ENCODE measurements at regions not wholly inside any gene's neighbourhood (a gene's known extent, or its start where the extent isn't known, plus 50 kb on each side); places are given as distances from the start of the nearest gene placed in this dataset.
A peak's percentile ranks its signal among the peaks of the same experiment; 100 is the strongest.

- no peak for TF ChIP-seq CTCF (IDR thresholded peaks at IDR 0.05; ENCODE audit: insufficient read depth, low read depth, low read length, missing control alignments)
- no peak overlapping the region for H3K4me3 ChIP-seq (ENCODE audit: low read length)
- no peak for DNase-seq (ENCODE audit: low read depth)
These were observed 114.5 kb downstream of the DDX53 start for GRCh38 chrX:23114241-23114640.

GRCh38 chrX:23115651-23116050 is 115.9 kb downstream of the DDX53 start:
- TF ChIP-seq CTCF (IDR thresholded peaks at IDR 0.05; ENCODE audit: insufficient read depth, low read depth, low read length, missing control alignments), result no peak
- DNase-seq (ENCODE audit: low read depth), result no peak

GRCh38 chrX:23118163-23118562 is 118.4 kb downstream of the DDX53 start:
- DNase-seq (ENCODE audit: low read depth), result no peak
- no peak for TF ChIP-seq CTCF (IDR thresholded peaks at IDR 0.05; ENCODE audit: insufficient read depth, low read depth, low read length, missing control alignments)
- no peak overlapping the region for H3K4me3 ChIP-seq (ENCODE audit: low read length)

More at GRCh38 chrX:23115651-23116050, 115.9 kb downstream of the DDX53 start:
- no peak overlapping the region for H3K4me3 ChIP-seq (ENCODE audit: low read length)

- peak; percentile 14 for DNase-seq (ENCODE audit: low read depth)
These were observed 119.2 kb downstream of the DDX53 start for GRCh38 chrX:23118890-23119527.

GRCh38 chrX:23127586-23127985 is 127.8 kb downstream of the DDX53 start:
- no peak for DNase-seq (ENCODE audit: low read depth)
- no peak for TF ChIP-seq CTCF (IDR thresholded peaks at IDR 0.05; ENCODE audit: insufficient read depth, low read depth, low read length, missing control alignments)
- H3K4me3 ChIP-seq (ENCODE audit: low read length), result no peak overlapping the region

More at GRCh38 chrX:23118890-23119527, 119.2 kb downstream of the DDX53 start:
- no peak overlapping the region for H3K4me3 ChIP-seq (ENCODE audit: low read length)
- TF ChIP-seq CTCF (IDR thresholded peaks at IDR 0.05; ENCODE audit: insufficient read depth, low read depth, low read length, missing control alignments), result no peak

- H3K4me3 ChIP-seq (ENCODE audit: low read length), result no peak overlapping the region
- no peak for DNase-seq (ENCODE audit: low read depth)
These were observed 133.8 kb downstream of the DDX53 start for GRCh38 chrX:23133551-23133950.

More at GRCh38 chrX:23133551-23133950, 133.8 kb downstream of the DDX53 start:
- no peak for TF ChIP-seq CTCF (IDR thresholded peaks at IDR 0.05; ENCODE audit: insufficient read depth, low read depth, low read length, missing control alignments)
